CD8-positive, alpha-beta memory T cell (primary cell): ENCODE measurements at regions not wholly inside any gene's neighbourhood (a gene's known extent, or its start where the extent isn't known, plus 50 kb on each side); places are given as distances from the start of the nearest gene placed in this dataset.

Experiments
- CTCF ChIA-PET: fragments of 350-600 bp; sonication (Branson Sonifier 250); formaldehyde crosslinking; loops from one replicate; lab custom pipeline; 2021; ENCODE audit warnings: antibody characterized with exemption; lab: Charles Lee
- POLR2A ChIA-PET: fragments of 350-600 bp; sonication (Branson Sonifier 250); formaldehyde crosslinking; loops from one replicate; lab custom pipeline; 2021; ENCODE audit warnings: antibody characterized with exemption; lab: Charles Lee
- DNase-seq, 5 donors: peaks; one replicate each; pipeline versions ENCODE4 v3.0.0 to v3.0.0-alpha.2; 2020 to 2022; ENCODE audit warnings: mixed read lengths in 1 of 5
- H3K27ac ChIP-seq: one replicate; pipeline ENCODE4 v1.7.0; 2013; ENCODE audit warnings: low read depth, mild to moderate bottlenecking, low read length, moderate library complexity
- H3K27me3 ChIP-seq: 2 replicates; pipeline ENCODE4 v1.7.0; 2013; ENCODE audit warnings: low read length, mild to moderate bottlenecking; ENCODE audit not compliant: insufficient read depth, poor library complexity, severe bottlenecking
- H3K36me3 ChIP-seq: 2 replicates; pipeline ENCODE4 v1.7.0; 2013; ENCODE audit warnings: mild to moderate bottlenecking, low read length, moderate library complexity; ENCODE audit not compliant: insufficient read depth
- H3K4me1 ChIP-seq: 2 replicates; pipeline ENCODE4 v1.7.0; 2013; ENCODE audit warnings: mild to moderate bottlenecking, low read length, moderate library complexity; ENCODE audit not compliant: insufficient read depth
- H3K4me3 ChIP-seq: 2 replicates; pipeline ENCODE4 v1.7.0; 2013; ENCODE audit warnings: mild to moderate bottlenecking, low read length
- H3K9me3 ChIP-seq: 2 replicates; pipeline ENCODE4 v1.7.0; 2013; ENCODE audit warnings: mild to moderate bottlenecking, low read length
- H3K27ac Mint-ChIP-seq, 8 donors: one replicate each; pipeline ENCODE4 v1.8.0; 2020 to 2021; ENCODE audit warnings: mixed read lengths in 8 of 8, mild to moderate bottlenecking in 6 of 8, inconsistent platforms in 3 of 8, moderate library complexity in 3 of 8
- H3K27me3 Mint-ChIP-seq, 2 donors: one replicate each; pipeline ENCODE4 v1.8.0; 2020 to 2021; ENCODE audit warnings: mixed read lengths in 2 of 2, mild to moderate bottlenecking in 1 of 2, moderate library complexity in 1 of 2
- H3K36me3 Mint-ChIP-seq, 3 donors: one replicate each; pipeline ENCODE4 v1.8.0; 2020 to 2021; ENCODE audit warnings: mixed read lengths in 3 of 3, inconsistent platforms in 1 of 3, mild to moderate bottlenecking in 1 of 3
- H3K4me1 Mint-ChIP-seq, 3 donors: one replicate each; pipeline ENCODE4 v1.8.0; 2020 to 2021; ENCODE audit warnings: mixed read lengths in 3 of 3, inconsistent platforms in 1 of 3, mild to moderate bottlenecking in 1 of 3
- H3K4me3 Mint-ChIP-seq, 7 donors: one replicate each; pipeline ENCODE4 v1.8.0; 2020 to 2021; ENCODE audit warnings: mixed read lengths in 7 of 7, mild to moderate bottlenecking in 6 of 7, moderate library complexity in 4 of 7, inconsistent platforms in 2 of 7
- H3K9me3 Mint-ChIP-seq, 5 donors: one replicate each; pipeline ENCODE4 v1.8.0; 2020 to 2022; ENCODE audit warnings: mixed read lengths in 5 of 5, mild to moderate bottlenecking in 3 of 5, moderate library complexity in 2 of 5, inconsistent platforms in 1 of 5

DNA sequence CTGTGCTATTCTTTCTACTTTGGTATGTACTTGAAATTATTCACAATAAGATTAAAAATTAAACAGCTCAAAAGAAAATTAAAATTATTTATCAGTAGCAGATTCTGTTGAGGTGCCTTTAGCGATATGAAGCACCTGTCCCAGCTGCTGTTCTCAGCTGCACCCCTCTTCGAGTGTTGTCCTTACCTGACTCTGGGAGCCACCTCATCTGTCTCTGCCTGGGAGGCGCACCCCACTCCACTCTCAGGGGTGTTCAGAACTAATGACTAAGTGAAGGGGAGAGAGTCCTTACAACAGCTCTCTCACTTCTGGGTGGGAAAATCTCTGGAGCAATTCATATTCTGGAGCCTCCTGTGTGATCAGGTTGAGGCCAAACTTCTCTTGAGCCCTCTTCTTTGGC lies 745.7 kb downstream of the RFPL4B start:
- Mint-ChIP-seq H3K4me3 (no peak overlapping the region), H3K9me3 (peaks cover 0 to 21% (median 7%) of the 10 kb centered on the region in 5 donors), H3K4me1 (no peaks in the 10 kb centered on the region), H3K27me3 (no peaks in the 10 kb centered on the region), H3K27ac (no peak overlapping the region), H3K36me3 (no peaks in the 10 kb centered on the region)
- Histone ChIP-seq H3K4me3 (no peak overlapping the region), H3K36me3 (no peaks in the 10 kb centered on the region), H3K27ac (no peak overlapping the region), H3K27me3 (no peaks in the 10 kb centered on the region), H3K4me1 (no peaks in the 10 kb centered on the region), H3K9me3 (no peaks in the 10 kb centered on the region)
- no peak for DNase-seq
- CTCF ChIA-PET: no interaction called here
- POLR2A ChIA-PET: no interaction called here

DNA sequence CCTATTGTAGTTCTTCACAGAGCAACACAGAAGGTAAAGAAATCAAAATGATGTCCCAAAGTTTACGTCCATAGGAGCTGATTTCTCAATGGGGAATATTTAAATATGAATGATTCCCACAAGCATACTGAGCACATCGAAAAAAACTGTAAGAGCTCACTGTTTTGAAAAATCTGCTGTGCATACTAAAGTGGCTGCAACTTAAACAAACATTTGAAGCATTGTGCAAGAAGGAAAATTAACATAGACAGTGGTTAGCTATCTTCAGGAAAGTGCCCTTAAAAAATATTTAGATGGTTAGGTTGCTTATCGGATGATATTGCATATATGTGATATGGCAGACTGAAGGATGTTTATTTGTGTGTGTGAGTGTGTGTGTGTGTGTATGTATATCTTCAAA lies 747.6 kb downstream of the RFPL4B start:
- no peak for DNase-seq
- Histone ChIP-seq H3K36me3 (no peaks in the 10 kb centered on the region), H3K4me3 (no peak overlapping the region), H3K27me3 (no peaks in the 10 kb centered on the region), H3K9me3 (no peaks in the 10 kb centered on the region), H3K27ac (no peak overlapping the region), H3K4me1 (no peaks in the 10 kb centered on the region)
- H3K27me3 Mint-ChIP-seq: no peaks in the 10 kb centered on the region
- H3K27ac Mint-ChIP-seq: no peak overlapping the region
- ChIA-PET CTCF (no interaction called here), POLR2A (no interaction called here)
- no peak overlapping the region for H3K4me3 Mint-ChIP-seq
- H3K4me1 Mint-ChIP-seq: no peaks in the 10 kb centered on the region
- H3K9me3 Mint-ChIP-seq: peaks cover 0 to 24% (median 7%) of the 10 kb centered on the region in 5 donors
- no peaks in the 10 kb centered on the region for H3K36me3 Mint-ChIP-seq

DNA sequence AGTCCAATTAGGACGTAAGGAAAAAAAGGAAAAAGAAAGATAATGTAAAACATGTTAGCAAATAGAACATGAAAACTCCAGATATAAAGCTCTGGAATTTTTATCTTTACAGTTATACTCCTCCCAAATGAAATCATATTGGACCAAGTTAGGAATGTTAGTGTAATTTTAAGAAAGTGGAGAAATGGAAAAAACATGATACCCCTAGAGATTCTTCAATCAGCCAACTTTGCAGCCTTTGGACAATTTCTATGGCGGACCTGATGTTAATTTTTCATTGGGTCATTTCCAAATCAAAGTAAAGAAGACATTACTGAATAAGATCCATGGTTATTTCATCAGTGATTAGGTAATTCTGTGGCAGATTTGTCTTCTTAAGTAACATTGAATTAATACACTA lies 748.7 kb downstream of the RFPL4B start:
- H3K4me1 Mint-ChIP-seq: no peaks in the 10 kb centered on the region
- no peaks in the 10 kb centered on the region for H3K27me3 Mint-ChIP-seq
- no peaks in the 10 kb centered on the region for H3K36me3 ChIP-seq
- H3K9me3 Mint-ChIP-seq: peaks cover 0 to 19% (median 7%) of the 10 kb centered on the region in 5 donors
- no peaks in the 10 kb centered on the region for H3K4me1 ChIP-seq
- H3K27ac Mint-ChIP-seq: no peak overlapping the region
- no peaks in the 10 kb centered on the region for H3K9me3 ChIP-seq
- H3K4me3 ChIP-seq: no peak overlapping the region
- H3K27me3 ChIP-seq: no peaks in the 10 kb centered on the region
- ChIA-PET POLR2A (no interaction called here), CTCF (no interaction called here)
- no peak for DNase-seq
- H3K27ac ChIP-seq: no peak overlapping the region
- no peak overlapping the region for H3K4me3 Mint-ChIP-seq
- no peaks in the 10 kb centered on the region for H3K36me3 Mint-ChIP-seq

DNA sequence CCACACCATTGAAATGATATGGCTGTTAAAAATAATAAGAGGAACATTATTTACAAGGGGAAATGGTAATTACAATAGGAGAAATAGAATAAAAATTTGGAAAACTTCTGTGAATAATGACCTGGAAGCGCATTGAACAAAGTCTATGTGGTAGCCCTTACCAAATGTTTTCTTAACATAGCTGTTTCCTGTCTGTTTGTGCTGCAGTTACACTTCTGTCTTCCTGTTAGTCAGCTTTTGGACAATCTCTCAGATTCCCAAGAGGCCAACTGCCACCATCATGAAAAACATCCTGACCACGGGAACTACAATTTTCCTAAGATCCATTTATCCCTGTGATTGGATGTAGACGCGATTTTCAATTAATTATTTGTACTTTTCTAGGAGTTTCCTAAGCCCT lies 754.4 kb upstream of the MARCKS start:
- CTCF ChIA-PET: no interaction called here
- H3K27ac Mint-ChIP-seq: no peak overlapping the region

DNA sequence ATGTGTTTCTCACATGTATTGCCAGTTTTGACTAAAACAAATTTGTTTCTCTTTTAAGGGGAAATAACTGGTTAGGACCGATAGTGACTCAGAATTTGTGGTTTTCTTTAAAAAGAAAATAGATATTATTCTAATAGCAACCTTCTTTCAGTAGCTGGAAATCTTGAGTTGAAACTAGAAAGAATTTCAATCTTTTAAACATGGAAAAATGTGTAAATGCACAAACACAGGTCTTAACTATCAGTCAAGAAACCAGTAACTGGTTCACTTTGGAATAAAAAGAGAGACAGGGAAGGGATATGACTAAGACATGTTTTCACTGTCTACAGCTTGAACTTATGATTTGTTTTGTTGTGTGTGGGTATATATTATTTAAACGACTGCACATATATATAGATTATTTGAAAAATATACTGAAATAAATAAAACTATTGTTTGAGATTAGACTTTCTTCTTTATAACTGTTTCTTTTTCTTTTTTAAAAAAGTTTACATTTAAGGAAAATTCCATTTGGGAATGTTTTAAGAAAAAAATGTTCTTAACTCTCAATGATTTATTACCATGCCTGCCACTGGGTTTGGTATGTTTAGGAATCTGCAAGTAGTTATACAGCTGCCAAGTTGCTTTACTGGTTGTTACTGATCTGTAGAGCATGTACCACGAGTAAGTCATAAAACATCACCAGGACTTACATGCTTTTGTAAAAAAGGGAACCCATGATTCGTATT lies 753.3 kb upstream of the MARCKS start:
- Histone ChIP-seq H3K9me3 (no peaks in the 10 kb centered on the region), H3K4me1 (no peaks in the 10 kb centered on the region), H3K36me3 (no peaks in the 10 kb centered on the region), H3K27ac (no peak overlapping the region), H3K27me3 (no peaks in the 10 kb centered on the region), H3K4me3 (no peak overlapping the region)
- no peaks in the 10 kb centered on the region for H3K4me1 Mint-ChIP-seq
- POLR2A ChIA-PET: no interaction called here
- no peak overlapping the region for H3K4me3 Mint-ChIP-seq
- no peaks in the 10 kb centered on the region for H3K27me3 Mint-ChIP-seq
- no peaks in the 10 kb centered on the region for H3K36me3 Mint-ChIP-seq
- no peak overlapping the region for H3K27ac Mint-ChIP-seq
- CTCF ChIA-PET: no interaction called here
- no peak for DNase-seq
- peaks cover 0 to 21% (median 2%) of the 10 kb centered on the region in 5 donors for H3K9me3 Mint-ChIP-seq

More for the DNA sequence above, 754.4 kb upstream of the MARCKS start:
- Mint-ChIP-seq H3K4me3 (no peak overlapping the region), H3K27me3 (no peaks in the 10 kb centered on the region), H3K36me3 (no peaks in the 10 kb centered on the region), H3K9me3 (peaks cover 0 to 25% (median 0%) of the 10 kb centered on the region in 5 donors), H3K4me1 (no peaks in the 10 kb centered on the region)
- Histone ChIP-seq H3K27me3 (no peaks in the 10 kb centered on the region), H3K9me3 (no peaks in the 10 kb centered on the region), H3K27ac (no peak overlapping the region), H3K4me1 (no peaks in the 10 kb centered on the region), H3K36me3 (no peaks in the 10 kb centered on the region), H3K4me3 (no peak overlapping the region)
- POLR2A ChIA-PET: no interaction called here
- DNase-seq: no peak

DNA sequence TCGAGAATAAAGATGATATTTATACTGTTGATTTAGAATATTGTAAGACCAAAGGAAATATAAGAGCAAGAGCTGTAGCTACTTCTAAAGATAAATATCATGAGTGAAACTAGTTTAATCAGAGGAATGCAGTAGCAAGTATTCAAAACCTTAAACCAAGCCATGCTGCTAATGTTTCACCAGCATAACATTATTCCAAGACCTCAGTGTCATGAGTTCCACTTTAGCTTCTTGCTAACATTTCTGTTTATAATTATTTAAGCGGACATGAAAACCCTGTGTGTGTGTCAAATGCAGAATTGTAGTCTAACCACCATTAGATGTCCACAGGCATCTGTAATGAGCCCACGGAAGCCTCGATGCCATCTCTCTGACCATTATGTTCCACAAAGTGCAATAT lies 752.6 kb upstream of the MARCKS start:
- Mint-ChIP-seq H3K9me3 (peaks cover 0 to 17% (median 2%) of the 10 kb centered on the region in 5 donors), H3K27me3 (no peaks in the 10 kb centered on the region), H3K27ac (no peak overlapping the region), H3K36me3 (no peaks in the 10 kb centered on the region), H3K4me1 (no peaks in the 10 kb centered on the region), H3K4me3 (no peak overlapping the region)
- no peak for DNase-seq
- Histone ChIP-seq H3K27me3 (no peaks in the 10 kb centered on the region), H3K4me1 (no peaks in the 10 kb centered on the region), H3K4me3 (no peak overlapping the region), H3K27ac (no peak overlapping the region), H3K36me3 (no peaks in the 10 kb centered on the region), H3K9me3 (no peaks in the 10 kb centered on the region)
- ChIA-PET POLR2A (no interaction called here), CTCF (no interaction called here)

DNA sequence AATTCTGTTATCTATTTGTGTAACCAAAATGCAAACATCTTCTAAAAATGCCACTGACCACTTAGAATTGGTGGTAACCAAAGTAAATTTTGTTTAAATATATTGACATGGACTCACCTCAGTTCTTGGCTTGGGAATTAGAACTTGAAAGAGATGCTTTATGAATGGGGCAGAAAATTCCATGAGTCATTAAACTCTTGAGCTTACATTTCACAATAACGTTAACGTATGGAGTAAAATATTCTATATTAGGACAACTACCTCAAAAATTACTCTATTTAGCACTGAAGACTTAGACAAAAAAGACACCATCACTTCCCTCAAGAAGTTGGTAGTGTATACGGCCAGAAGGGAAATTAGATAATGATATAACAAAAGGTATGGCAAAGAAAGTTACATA lies 752.2 kb upstream of the MARCKS start:
- ChIA-PET CTCF (no interaction called here), POLR2A (no interaction called here)
- H3K4me3 Mint-ChIP-seq: no peak overlapping the region

DNA sequence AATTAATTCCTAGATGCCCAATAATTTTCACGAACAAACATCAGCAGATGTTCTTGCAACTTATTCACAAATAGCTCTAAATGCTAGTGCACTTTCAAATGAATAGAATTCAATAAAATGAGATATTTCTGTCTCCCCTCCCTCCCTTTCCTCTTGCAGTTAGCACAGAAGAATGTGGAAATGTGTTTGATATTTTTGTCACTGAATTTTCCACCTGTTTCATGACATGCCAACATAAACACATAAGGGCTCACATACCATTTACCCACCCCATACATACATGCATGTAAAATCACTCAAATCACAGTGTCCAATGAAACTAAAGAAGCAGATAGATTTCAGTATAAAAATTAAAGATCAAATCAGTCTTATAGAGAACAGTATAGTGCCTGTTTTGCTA lies 746.9 kb upstream of the MARCKS start:
- ChIA-PET CTCF (no interaction called here), POLR2A (no interaction called here)
- Mint-ChIP-seq H3K27me3 (no peaks in the 10 kb centered on the region), H3K4me1 (no peaks in the 10 kb centered on the region), H3K27ac (no peak overlapping the region), H3K36me3 (no peaks in the 10 kb centered on the region), H3K9me3 (peaks cover 6 to 34% (median 12%) of the 10 kb centered on the region in 5 donors), H3K4me3 (no peak overlapping the region)
- no peaks in the 10 kb centered on the region for H3K36me3 ChIP-seq
- no peak overlapping the region for H3K27ac ChIP-seq
- H3K4me1 ChIP-seq: no peaks in the 10 kb centered on the region
- no peak for DNase-seq
- H3K27me3 ChIP-seq: no peaks in the 10 kb centered on the region
- no peak overlapping the region for H3K4me3 ChIP-seq
- no peaks in the 10 kb centered on the region for H3K9me3 ChIP-seq

More for the DNA sequence above, 752.2 kb upstream of the MARCKS start:
- H3K27ac Mint-ChIP-seq: no peak overlapping the region
- no peak overlapping the region for H3K4me3 ChIP-seq
- H3K9me3 Mint-ChIP-seq: peaks cover 0 to 17% (median 2%) of the 10 kb centered on the region in 5 donors
- H3K27ac ChIP-seq: no peak overlapping the region
- DNase-seq: no peak
- H3K4me1 ChIP-seq: no peaks in the 10 kb centered on the region
- H3K36me3 ChIP-seq: no peaks in the 10 kb centered on the region
- no peaks in the 10 kb centered on the region for H3K27me3 ChIP-seq
- no peaks in the 10 kb centered on the region for H3K9me3 ChIP-seq
- no peaks in the 10 kb centered on the region for H3K4me1 Mint-ChIP-seq
- H3K27me3 Mint-ChIP-seq: no peaks in the 10 kb centered on the region
- no peaks in the 10 kb centered on the region for H3K36me3 Mint-ChIP-seq
